KMS-11 (cell line): ENCODE measurements at regions not wholly inside any gene's neighbourhood (a gene's known extent, or its start where the extent isn't known, plus 50 kb on each side); places are given as distances from the start of the nearest gene placed in this dataset.
"Not testable (repeated sequence)": the region's sequence is repeated elsewhere in the genome, so short reads cannot be mapped to it uniquely, and the experiment has no call there.

ENCODE experiments used
- H2AFZ ChIP-seq: fragments of 200-600 bp; sonication (generic); 2 replicates; pipeline ENCODE4 v1.6.1; 2016; ENCODE audit warnings: antibody characterized with exemption, mixed run types, low read depth
- H3K27ac ChIP-seq: fragments of 200-600 bp; sonication (generic); 2 replicates; pipeline ENCODE4 v1.6.1; 2016; ENCODE audit warnings: mild to moderate bottlenecking, mixed run types
- H3K27me3 ChIP-seq: fragments of 200-600 bp; sonication (generic); 2 replicates; pipeline ENCODE4 v1.6.1; 2017; ENCODE audit warnings: mild to moderate bottlenecking, low read depth, mixed run types, moderate library complexity; ENCODE audit not compliant: insufficient read depth
- H3K36me3 ChIP-seq: fragments of 200-600 bp; sonication (generic); 2 replicates; pipeline ENCODE4 v1.6.1; 2017; ENCODE audit warnings: mild to moderate bottlenecking, mixed run types; ENCODE audit not compliant: insufficient read depth
- H3K4me1 ChIP-seq: fragments of 200-600 bp; sonication (generic); 2 replicates; pipeline ENCODE4 v1.6.1; 2016; ENCODE audit warnings: mild to moderate bottlenecking, low read depth, mixed run types; ENCODE audit not compliant: poor library complexity, severe bottlenecking
- H3K4me2 ChIP-seq: fragments of 200-600 bp; sonication (generic); 2 replicates; pipeline ENCODE4 v1.7.0; 2016; ENCODE audit warnings: mild to moderate bottlenecking, mixed run types
- H3K4me3 ChIP-seq: fragments of 200-600 bp; sonication (generic); IDR thresholded peaks from 2 replicates; pipeline ENCODE4 v1.6.1; 2017; ENCODE audit warnings: low read depth, low read length, mixed read lengths; ENCODE audit not compliant: insufficient read depth
- H3K79me2 ChIP-seq: fragments of 200-600 bp; sonication (generic); 2 replicates; pipeline ENCODE4 v1.6.1; 2016; ENCODE audit warnings: low read depth, mixed run types; ENCODE audit not compliant: insufficient read depth
- H3K9ac ChIP-seq: fragments of 200-600 bp; sonication (generic); 2 replicates; pipeline ENCODE4 v1.6.1; 2016; ENCODE audit warnings: mild to moderate bottlenecking, mixed run types
- H4K20me1 ChIP-seq: fragments of 200-600 bp; sonication (generic); 2 replicates; pipeline ENCODE4 v1.6.1; 2016; ENCODE audit warnings: mild to moderate bottlenecking, mixed run types; ENCODE audit not compliant: insufficient read depth
- CTCF ChIP-seq: fragments of 200-600 bp; sonication (generic); conservative IDR thresholded peaks from 2 replicates; pipeline ENCODE4 v1.6.1; 2017; ENCODE audit warnings: low read depth, mild to moderate bottlenecking, antibody characterized with exemption, low read length, moderate library complexity, mixed read lengths

GRCh38 chr22:48501231-48501750, 1326.4 kb downstream of the BRD1 start:
- no peaks in the 10 kb centered on the region for H3K27me3 ChIP-seq
- H3K4me1 ChIP-seq: no peaks in the 10 kb centered on the region
- no peak overlapping the region for H3K27ac ChIP-seq
- no peaks in the 10 kb centered on the region for H3K79me2 ChIP-seq
- no peaks in the 10 kb centered on the region for H3K36me3 ChIP-seq
- no peaks in the 10 kb centered on the region for H4K20me1 ChIP-seq
- H3K4me3 ChIP-seq: no peak overlapping the region
- no peak overlapping the region for H2AFZ ChIP-seq
- no peak overlapping the region for H3K9ac ChIP-seq
- no peak overlapping the region for H3K4me2 ChIP-seq
- TF ChIP-seq CTCF: no peak

GRCh38 chr22:48500471-48501230, 1327.0 kb downstream of the BRD1 start:
- no peaks in the 10 kb centered on the region for H3K27me3 ChIP-seq
- TF ChIP-seq CTCF: no peak
- no peak overlapping the region for H3K4me2 ChIP-seq
- no peak overlapping the region for H3K9ac ChIP-seq
- no peak overlapping the region for H3K4me3 ChIP-seq
- H3K27ac ChIP-seq: no peak overlapping the region
- H3K36me3 ChIP-seq: no peaks in the 10 kb centered on the region
- no peak overlapping the region for H2AFZ ChIP-seq
- H4K20me1 ChIP-seq: no peaks in the 10 kb centered on the region
- H3K4me1 ChIP-seq: no peaks in the 10 kb centered on the region
- H3K79me2 ChIP-seq: no peaks in the 10 kb centered on the region

- H3K4me3 ChIP-seq: no peak overlapping the region
- no peaks in the 10 kb centered on the region for H3K27me3 ChIP-seq
- no peak for TF ChIP-seq CTCF
- no peak overlapping the region for H3K4me2 ChIP-seq
- H3K79me2 ChIP-seq: no peaks in the 10 kb centered on the region
- no peaks in the 10 kb centered on the region for H3K4me1 ChIP-seq
- no peaks in the 10 kb centered on the region for H3K36me3 ChIP-seq
- no peak overlapping the region for H2AFZ ChIP-seq
- no peaks in the 10 kb centered on the region for H4K20me1 ChIP-seq
- H3K27ac ChIP-seq: no peak overlapping the region
- no peak overlapping the region for H3K9ac ChIP-seq
Measured at GRCh38 chr22:48499456-48500425, 1327.9 kb downstream of the BRD1 start.

- TF ChIP-seq CTCF: no peak
- H3K79me2 ChIP-seq: no peaks in the 10 kb centered on the region
- no peaks in the 10 kb centered on the region for H4K20me1 ChIP-seq
- no peak overlapping the region for H3K9ac ChIP-seq
- no peaks in the 10 kb centered on the region for H3K4me1 ChIP-seq
- no peaks in the 10 kb centered on the region for H3K27me3 ChIP-seq
- H3K36me3 ChIP-seq: no peaks in the 10 kb centered on the region
- H2AFZ ChIP-seq: no peak overlapping the region
- H3K4me2 ChIP-seq: no peak overlapping the region
- no peak overlapping the region for H3K27ac ChIP-seq
- H3K4me3 ChIP-seq: no peak overlapping the region
Measured at GRCh38 chr22:48498526-48499331, 1328.9 kb downstream of the BRD1 start.

- H4K20me1 ChIP-seq, H3K4me2 ChIP-seq, H2AFZ ChIP-seq, H3K36me3 ChIP-seq, H3K4me1 ChIP-seq, H3K27ac ChIP-seq, H3K4me3 ChIP-seq, H3K9ac ChIP-seq, H3K27me3 ChIP-seq, H3K79me2 ChIP-seq: not testable (repeated sequence)
Measured at GRCh38 chr22:48497743-48498520, 1329.7 kb downstream of the BRD1 start.
